Kidney (tissue), 13 donors: ENCODE measurements at regions not wholly inside any gene's neighbourhood (a gene's known extent, or its start where the extent isn't known, plus 50 kb on each side); places are given as distances from the start of the nearest gene placed in this dataset.

Source experiments
- DNase-seq, 5 donors: peaks; one replicate each; pipeline ENCODE4 v3.0.0-alpha.2; 2013 to 2020
- FAIRE-seq: peaks from 2 replicates; lab custom pipeline; 2012; peaks lifted over from hg19 to GRCh38; lab: Jason Lieb, UNC
- H3K27ac ChIP-seq, 2 donors: one replicate each; pipeline ENCODE4 v1.7.0; 2013; ENCODE audit warnings: low read depth in 2 of 2, low read length in 2 of 2, inconsistent platforms in 1 of 2
- H3K27me3 ChIP-seq: one replicate; pipeline ENCODE4 v1.7.1; 2013; ENCODE audit warnings: low read length, inconsistent platforms; ENCODE audit not compliant: control insufficient read depth, insufficient read depth
- H3K36me3 ChIP-seq, 3 donors: one replicate each; pipeline versions ENCODE4 v1.7.0 to v1.7.1; 2013; ENCODE audit warnings: low read length in 3 of 3, control low read depth in 1 of 3, inconsistent platforms in 1 of 3; ENCODE audit not compliant: insufficient read depth in 3 of 3, control insufficient read depth in 2 of 3
- H3K4me1 ChIP-seq, 3 donors: one replicate each; pipeline versions ENCODE4 v1.7.0 to v1.7.1; 2013; ENCODE audit warnings: low read length in 3 of 3, inconsistent platforms in 1 of 3, low read depth in 1 of 3; ENCODE audit not compliant: control insufficient read depth in 2 of 3, insufficient read depth in 2 of 3
- H3K4me3 ChIP-seq, 3 donors: one replicate each; pipeline versions ENCODE4 v1.7.0 to v1.8.1; 2013; ENCODE audit warnings: low read length in 3 of 3, control low read depth in 1 of 3, inconsistent platforms in 1 of 3
- H3K9ac ChIP-seq, 3 donors: one replicate each; pipeline versions ENCODE4 v1.7.0 to v1.7.1; 2013; ENCODE audit warnings: low read length in 3 of 3, control low read depth in 1 of 3, inconsistent platforms in 1 of 3
- H3K9me3 ChIP-seq, 3 donors: one replicate each; pipeline versions ENCODE4 v1.7.0 to v1.7.1; 2013; ENCODE audit warnings: low read length in 3 of 3, control low read depth in 1 of 3, inconsistent platforms in 1 of 3; ENCODE audit not compliant: control insufficient read depth in 2 of 3, insufficient read depth in 1 of 3
- CTCF ChIP-seq: IDR thresholded peaks from 3 replicates; pipeline ENCODE4 v1.5.1; 2012; ENCODE audit warnings: mild to moderate bottlenecking, moderate library complexity, borderline replicate concordance; ENCODE audit not compliant: insufficient read depth; ENCODE audit errors: extremely low read depth
- intact Hi-C: fragments of 100-400 bp; cut with DNase I; formaldehyde crosslinking; loops from one replicate; pipeline ENCODE4 v1.11.1; 2022
- donor health status: control.
- donor health status: control.
- donor health status: control.
- donor health status: control.
- donor health status: control.
- donor health status: DM: yes; HTN: yes; CAD: no.
- donor health status: Normal renal cell carcinoma (clear cell type).

- intact Hi-C loops, result no loop called here
- DNase-seq, result no peak
- Histone ChIP-seq H3K27me3 (no peaks in the 10 kb centered on the region), H3K4me1 (peaks cover 0 to 9% (median 0%) of the 10 kb centered on the region in 3 donors), H3K27ac (peak overlapping the region in 1 of 2 donors; percentile 78), H3K9ac (no peak overlapping the region), H3K36me3 (no peaks in the 10 kb centered on the region), H3K9me3 (no peaks in the 10 kb centered on the region), H3K4me3 (no peak overlapping the region)
- TF ChIP-seq CTCF, result no peak
- FAIRE-seq, result no peak
Measured at GRCh38 chr2:19785867-19786266, 115.9 kb downstream of the TTC32 start.

DNA sequence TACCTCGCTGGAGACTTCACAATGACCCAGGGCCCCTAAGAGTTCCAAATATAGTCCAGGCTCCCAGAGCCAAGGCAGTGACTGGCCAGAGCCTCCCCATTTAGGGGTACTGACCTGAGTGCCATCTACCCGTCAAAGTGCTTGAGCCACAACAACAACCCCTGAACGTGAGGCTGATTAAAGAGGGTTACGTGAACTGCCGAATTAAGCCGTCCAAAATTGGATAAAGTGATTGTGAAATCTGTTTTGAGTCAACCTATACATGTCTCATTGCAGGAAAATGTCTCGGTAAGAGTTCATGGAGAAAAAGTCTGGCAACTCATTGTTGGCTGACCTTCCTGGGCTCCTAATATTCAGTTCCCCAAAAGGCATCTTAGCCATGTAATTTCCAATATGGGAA is 116.3 kb downstream of the TTC32 start:
- DNase-seq, result no peak
- TF ChIP-seq CTCF, result no peak
- H3K4me1 ChIP-seq, result peaks cover 0 to 9% (median 0%) of the 10 kb centered on the region in 3 donors
- FAIRE-seq, result no peak
- H3K9me3 ChIP-seq, result no peaks in the 10 kb centered on the region
- H3K9ac ChIP-seq, result no peak overlapping the region
- H3K4me3 ChIP-seq, result no peak overlapping the region
- intact Hi-C loops, result no loop called here
- H3K36me3 ChIP-seq, result no peaks in the 10 kb centered on the region
- peak overlapping the region in 1 of 2 donors; percentile 78 for H3K27ac ChIP-seq
- no peaks in the 10 kb centered on the region for H3K27me3 ChIP-seq

DNA sequence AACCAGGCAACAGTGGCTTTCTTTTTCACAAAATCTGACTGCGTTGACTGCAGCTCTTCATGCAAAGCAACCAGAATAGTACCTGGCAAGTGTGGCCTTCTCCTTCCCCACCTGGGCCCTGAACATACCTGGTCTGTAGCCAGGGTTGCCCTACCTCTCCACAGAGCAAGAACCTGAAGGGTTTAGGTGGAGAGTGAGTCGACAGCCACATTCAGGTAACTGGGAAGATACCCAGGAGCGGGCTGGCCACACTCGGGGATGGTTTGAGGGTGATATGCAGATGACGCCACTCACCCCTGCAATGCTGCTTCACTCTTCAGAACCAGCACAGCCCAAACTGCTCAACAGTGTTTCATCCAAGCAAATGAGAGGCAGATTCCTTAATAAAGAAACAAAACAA is 117.3 kb downstream of the TTC32 start:
- H3K4me3 ChIP-seq, result no peak overlapping the region
- no peak overlapping the region for H3K27ac ChIP-seq
- no peak for FAIRE-seq
- DNase-seq, result no peak
- H3K27me3 ChIP-seq, result no peaks in the 10 kb centered on the region
- intact Hi-C loops, result no loop called here
- H3K9ac ChIP-seq, result no peak overlapping the region
- H3K4me1 ChIP-seq, result peaks cover 0 to 9% (median 0%) of the 10 kb centered on the region in 3 donors
- H3K9me3 ChIP-seq, result no peaks in the 10 kb centered on the region
- no peaks in the 10 kb centered on the region for H3K36me3 ChIP-seq
- TF ChIP-seq CTCF, result no peak

GRCh38 chr2:19783935-19784334 is 117.8 kb downstream of the TTC32 start:
- Histone ChIP-seq H3K27ac (no peak overlapping the region), H3K9me3 (no peaks in the 10 kb centered on the region), H3K27me3 (no peaks in the 10 kb centered on the region), H3K4me1 (peaks cover 0 to 9% (median 0%) of the 10 kb centered on the region in 3 donors), H3K9ac (no peak overlapping the region), H3K36me3 (no peaks in the 10 kb centered on the region), H3K4me3 (no peak overlapping the region)
- intact Hi-C loops, result no loop called here
- DNase-seq (no peak), FAIRE-seq (no peak)
- TF ChIP-seq CTCF, result no peak
